IMR-90 (cell line): ENCODE measurements at regions not wholly inside any gene's neighbourhood (a gene's known extent, or its start where the extent isn't known, plus 50 kb on each side); places are given as distances from the start of the nearest gene placed in this dataset.
"Not testable (repeated sequence)": the region's sequence is repeated elsewhere in the genome, so short reads cannot be mapped to it uniquely, and the experiment has no call there.

Source experiments
- ATAC-seq: fragments of 200-7000 bp; cut with Tn5 transposase; 2 replicates; pipeline ENCODE4 v1.9.1; 2020; ENCODE audit warnings: low read depth, mild to moderate bottlenecking, moderate library complexity
- BruUV-seq: library from RNA; stranded (reverse); fragments of 400-500 nt; replicated peaks from 2 replicates; lab custom pipeline; 2021; lab: Mats Ljungman, UMichigan
- CTCF ChIA-PET: fragments of 300-600 bp; formaldehyde crosslinking; extraction: SDS; loops from one replicate; lab custom pipeline; 2021; ENCODE audit warnings: antibody characterized with exemption; lab: Yijun Ruan, JAX
- POLR2A ChIA-PET: fragments of 300-600 bp; sonication (Branson Sonifier 250); formaldehyde crosslinking; loops from one replicate; lab custom pipeline; 2022; ENCODE audit warnings: antibody characterized with exemption; ENCODE audit not compliant: unreplicated experiment; lab: Charles Lee
- DNase-seq: peaks from one replicate; pipeline ENCODE4 v3.0.0; 2013
- H2AFZ ChIP-seq: replicated peaks from 2 replicates; pipeline ENCODE3; 2013; ENCODE audit warnings: low read length, mild to moderate bottlenecking; ENCODE audit not compliant: poor library complexity
- H2AK5ac ChIP-seq: 2 replicates; pipeline ENCODE4 v1.6.1; 2013; ENCODE audit warnings: low read depth, low read length, inconsistent platforms
- H2AK9ac ChIP-seq: replicated peaks from 2 replicates; pipeline ENCODE3; 2013; ENCODE audit warnings: mild to moderate bottlenecking, low read depth, low read length, moderate library complexity; ENCODE audit not compliant: poor library complexity
- H2BK120ac ChIP-seq: 2 replicates; pipeline ENCODE4 v1.6.1; 2013; ENCODE audit warnings: low read depth, low read length, inconsistent platforms
- H2BK15ac ChIP-seq: 3 replicates; pipeline ENCODE4 v1.6.1; 2013; ENCODE audit warnings: low read depth, low read length, inconsistent platforms
- H2BK20ac ChIP-seq: 2 replicates; pipeline ENCODE4 v1.6.1; 2013; ENCODE audit warnings: low read depth, mild to moderate bottlenecking, inconsistent platforms, low read length, moderate library complexity
- H2BK5ac ChIP-seq: 2 replicates; pipeline ENCODE4 v1.6.1; 2013; ENCODE audit warnings: mild to moderate bottlenecking, low read depth, low read length, inconsistent platforms; ENCODE audit not compliant: poor library complexity, severe bottlenecking
- H3K14ac ChIP-seq: replicated peaks from 2 replicates; pipeline ENCODE4 v1.6.1; 2013; ENCODE audit warnings: low read depth, low read length, inconsistent platforms
- H3K18ac ChIP-seq: 2 replicates; pipeline ENCODE4 v1.6.1; 2013; ENCODE audit warnings: low read depth, low read length, control low read depth
- H3K23ac ChIP-seq: 2 replicates; pipeline ENCODE4 v1.6.1; 2013; ENCODE audit warnings: low read depth, low read length, inconsistent platforms
- H3K27ac ChIP-seq: 2 replicates; pipeline ENCODE4 v1.5.1; 2013; ENCODE audit warnings: mild to moderate bottlenecking, control low read depth, low read length; ENCODE audit not compliant: insufficient read depth
- H3K27me3 ChIP-seq: 2 replicates; pipeline ENCODE4 v1.6.1; 2013; ENCODE audit warnings: low read length; ENCODE audit not compliant: control insufficient read depth, insufficient read depth
- H3K36me3 ChIP-seq: 2 replicates; pipeline ENCODE4 v1.6.1; 2013; ENCODE audit warnings: low read length, mixed read lengths; ENCODE audit not compliant: control insufficient read depth, insufficient read depth
- H3K4ac ChIP-seq: 2 replicates; pipeline ENCODE4 v1.6.1; 2013; ENCODE audit warnings: low read depth, low read length, inconsistent platforms
- H3K4me1 ChIP-seq: 2 replicates; pipeline ENCODE4 v1.6.1; 2013; ENCODE audit warnings: low read length, mixed read lengths; ENCODE audit not compliant: control insufficient read depth, insufficient read depth
- H3K4me2 ChIP-seq: 2 replicates; pipeline ENCODE4 v1.6.1; 2013; ENCODE audit warnings: low read depth, mild to moderate bottlenecking, control low read depth, low read length, moderate library complexity
- H3K4me3 ChIP-seq: 2 replicates; pipeline ENCODE4 v1.5.1; 2013; ENCODE audit warnings: low read depth, mild to moderate bottlenecking, control low read depth, low read length, moderate library complexity; ENCODE audit not compliant: insufficient read depth
- H3K56ac ChIP-seq: 2 replicates; pipeline ENCODE4 v1.6.1; 2013; ENCODE audit warnings: low read length, inconsistent platforms; ENCODE audit not compliant: insufficient read depth; ENCODE audit errors: extremely low read depth
- H3K79me1 ChIP-seq, 2 experiments: 2 replicates each; pipeline ENCODE4 v1.6.1; 2013; ENCODE audit warnings: low read length in 2 of 2, inconsistent platforms in 1 of 2, low read depth in 1 of 2
- H3K9ac ChIP-seq: 2 replicates; pipeline ENCODE4 v1.6.1; 2013; ENCODE audit warnings: low read depth, low read length, control low read depth
- H3K9me1 ChIP-seq: 2 replicates; pipeline ENCODE4 v1.6.1; 2013; ENCODE audit warnings: low read length, inconsistent platforms; ENCODE audit not compliant: insufficient read depth
- H3K9me3 ChIP-seq: 2 replicates; pipeline ENCODE4 v1.6.1; 2013; ENCODE audit warnings: low read length; ENCODE audit not compliant: control insufficient read depth, insufficient read depth
- H4K20me1 ChIP-seq: 2 replicates; pipeline ENCODE4 v1.6.1; 2013; ENCODE audit warnings: low read length, inconsistent platforms; ENCODE audit not compliant: insufficient read depth
- H4K5ac ChIP-seq: 2 replicates; pipeline ENCODE4 v1.6.1; 2013; ENCODE audit warnings: mild to moderate bottlenecking, low read depth, low read length, control low read depth
- H4K8ac ChIP-seq, 2 experiments: 2 replicates each; pipeline ENCODE4 v1.6.1; 2013; ENCODE audit warnings: low read depth in 2 of 2, low read length in 2 of 2, control low read depth in 1 of 2, inconsistent platforms in 1 of 2
- H4K91ac ChIP-seq: 2 replicates; pipeline ENCODE4 v1.6.1; 2013; ENCODE audit warnings: low read depth, low read length, inconsistent platforms; ENCODE audit not compliant: insufficient read depth
- WGBS, 2 experiments: methylation state at CpG; one replicate each; pipeline versions ENCODE4 v1.1.5 to v1.1.7; 2013; ENCODE audit warnings: missing lambda C conversion rate in 2 of 2; ENCODE audit not compliant: insufficient read length in 1 of 2; ENCODE audit errors: extremely low coverage in 2 of 2; 5-methylcytosine and 5-hydroxymethylcytosine counted together
- dilution Hi-C: fragments of 300-500 bp; cut with HindIII; formaldehyde crosslinking; loops from one replicate; pipeline ENCODE4 v1.14.3; 2018; ENCODE audit warnings: low sequenced_read_pairs; ENCODE audit not compliant: unreplicated experiment
- in situ Hi-C: fragments of 300-500 bp; cut with MboI; formaldehyde crosslinking; loops from 3 replicates; pipeline ENCODE4 v1.14.3; 2019; ENCODE audit warnings: low sequenced_read_pairs, inconsistent platforms, mixed read lengths
- intact Hi-C: fragments of 100-400 bp; cut with micrococcal nuclease; formaldehyde crosslinking; loops from 2 replicates; pipeline ENCODE4 v1.10.0; 2022

DNA sequence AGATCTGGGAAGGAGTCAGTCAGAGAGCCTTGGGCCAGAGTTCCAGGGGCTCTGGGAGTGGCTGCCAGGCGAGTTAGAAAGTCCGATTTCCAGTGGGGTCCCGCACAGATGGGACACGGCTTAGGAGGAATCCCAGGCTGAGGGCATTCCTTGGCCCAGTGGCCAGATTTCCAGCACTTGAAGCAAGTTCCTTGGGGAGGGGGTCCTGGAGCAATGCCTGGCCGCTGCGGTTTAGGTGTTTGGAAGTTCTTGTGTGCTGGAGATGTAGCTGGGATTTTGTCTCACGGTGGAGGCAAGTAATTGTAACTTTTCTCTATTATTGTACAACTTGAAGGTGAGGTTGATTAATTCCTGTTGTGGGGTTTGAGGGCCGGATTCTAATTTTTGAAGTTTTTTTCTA is 99.5 kb upstream of the SLC25A48 start:
- BruUV-seq, POLR2A ChIA-PET: not testable (repeated sequence)

DNA sequence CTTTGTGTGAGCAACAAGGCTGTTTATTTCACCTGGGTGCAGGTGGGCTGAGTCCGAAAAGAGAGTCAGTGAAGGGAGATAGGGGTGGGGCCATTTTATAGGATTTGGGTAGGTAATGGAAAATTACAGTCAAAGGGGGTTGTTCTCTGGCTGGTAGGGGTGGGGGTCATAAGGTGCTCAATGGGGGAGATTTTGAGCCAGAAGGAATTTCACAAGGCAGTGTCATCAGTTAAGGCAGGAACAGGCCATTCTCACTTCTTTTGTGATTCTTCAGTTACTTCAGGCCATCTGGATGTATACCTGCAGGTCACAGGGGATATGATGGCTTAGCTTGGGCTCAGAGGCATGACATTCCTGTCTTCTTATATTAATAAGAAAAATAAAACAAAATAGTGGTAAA is 103.4 kb upstream of the SLC25A48 start:
- CTCF ChIA-PET, H2AK5ac ChIP-seq, dilution Hi-C loops, H3K56ac ChIP-seq, H3K4me1 ChIP-seq, H3K36me3 ChIP-seq, H3K79me1 ChIP-seq, H3K4me3 ChIP-seq, H4K91ac ChIP-seq, H3K18ac ChIP-seq, in situ Hi-C loops, H2BK120ac ChIP-seq, H3K9me1 ChIP-seq, ATAC-seq, H3K9me3 ChIP-seq, H2BK15ac ChIP-seq, H3K14ac ChIP-seq, H3K23ac ChIP-seq, H2AFZ ChIP-seq, H3K9ac ChIP-seq, BruUV-seq, H2BK20ac ChIP-seq, H4K20me1 ChIP-seq, intact Hi-C loops, H2BK5ac ChIP-seq, H4K8ac ChIP-seq, H3K27ac ChIP-seq, H2AK9ac ChIP-seq, H3K4ac ChIP-seq, DNase-seq, POLR2A ChIA-PET, H3K27me3 ChIP-seq, H4K5ac ChIP-seq, H3K4me2 ChIP-seq: not testable (repeated sequence)
- no CpG with 5 or more reads among the region's 1 CpG for WGBS, 2 experiments

More for the DNA sequence above, 99.5 kb upstream of the SLC25A48 start:
- H2AFZ ChIP-seq, H2AK9ac ChIP-seq, H4K5ac ChIP-seq, H3K36me3 ChIP-seq, DNase-seq, H2BK5ac ChIP-seq, H3K4me3 ChIP-seq, H2BK120ac ChIP-seq, in situ Hi-C loops, H2AK5ac ChIP-seq, H3K9me1 ChIP-seq, H4K20me1 ChIP-seq, H3K4me1 ChIP-seq, H3K79me1 ChIP-seq, H3K14ac ChIP-seq, dilution Hi-C loops, H3K4me2 ChIP-seq, H3K56ac ChIP-seq, H3K4ac ChIP-seq, H3K27ac ChIP-seq, H3K9ac ChIP-seq, H4K8ac ChIP-seq, H2BK15ac ChIP-seq, H2BK20ac ChIP-seq, CTCF ChIA-PET, intact Hi-C loops, H3K18ac ChIP-seq, H3K23ac ChIP-seq, H4K91ac ChIP-seq, H3K27me3 ChIP-seq, ATAC-seq, H3K9me3 ChIP-seq: not testable (repeated sequence)
- no CpG with 5 or more reads among the region's 8 CpGs for WGBS, 2 experiments
